Endothelial cell of umbilical vein (primary cell): ENCODE measurements at regions not wholly inside any gene's neighbourhood (a gene's known extent, or its start where the extent isn't known, plus 50 kb on each side); places are given as distances from the start of the nearest gene placed in this dataset.

Experiments used
- BruUV-seq: library from RNA; stranded (reverse); fragments of 400-500 nt; replicated peaks from 2 replicates; lab custom pipeline; 2021; lab: Mats Ljungman, UMichigan
- CTCF ChIA-PET: fragments of 300-600, 350-600 bp; sonication (Branson Sonifier 250); formaldehyde crosslinking; loops from one replicate; lab custom pipeline; 2021; ENCODE audit warnings: antibody characterized with exemption, inconsistent platforms; lab: Charles Lee
- POLR2A ChIA-PET: fragments of 300-600, 350-600 bp; sonication (Branson Sonifier 250); formaldehyde crosslinking; loops from one replicate; lab custom pipeline; 2021; ENCODE audit warnings: antibody characterized with exemption, inconsistent platforms; lab: Charles Lee
- DNase-seq: peaks from one replicate; pipeline ENCODE4 v3.0.0-alpha.2; 2011; ENCODE audit warnings: low read depth, low spot score
- FAIRE-seq: peaks from 2 replicates; lab custom pipeline; 2011; peaks lifted over from hg19 to GRCh38; lab: Jason Lieb, UNC
- H2AFZ ChIP-seq: 2 replicates; pipeline ENCODE4 v1.6.0; 2012; ENCODE audit warnings: low read depth, low read length, control low read depth, inconsistent platforms
- H3K27ac ChIP-seq: 2 replicates; pipeline ENCODE4 v1.5.1; 2011; ENCODE audit warnings: low read depth, mild to moderate bottlenecking, control low read depth, low read length, moderate library complexity; ENCODE audit not compliant: insufficient read depth
- H3K27me3 ChIP-seq, 2 experiments: 2 replicates each; pipeline versions ENCODE4 v1.6.0 to v1.6.1; 2011; ENCODE audit warnings: low read length in 2 of 2, mixed read lengths in 1 of 2; ENCODE audit not compliant: control insufficient read depth in 2 of 2, insufficient read depth in 2 of 2
- H3K36me3 ChIP-seq, 2 experiments: 2 replicates in 1 of 2; 3 replicates in 1 of 2; pipeline ENCODE4 v1.5.1; 2011; ENCODE audit warnings: low read length in 2 of 2, mild to moderate bottlenecking in 1 of 2, moderate library complexity in 1 of 2; ENCODE audit not compliant: control insufficient read depth in 2 of 2, insufficient read depth in 2 of 2; ENCODE audit errors: extremely low read depth in 1 of 2
- H3K4me1 ChIP-seq: 3 replicates; pipeline ENCODE4 v1.5.1; 2011; ENCODE audit warnings: mild to moderate bottlenecking, low read length; ENCODE audit not compliant: control insufficient read depth, insufficient read depth; ENCODE audit errors: extremely low read depth
- H3K4me2 ChIP-seq: 2 replicates; pipeline ENCODE4 v1.6.1; 2011; ENCODE audit warnings: low read length, control low read depth, mixed read lengths; ENCODE audit not compliant: insufficient read depth
- H3K4me3 ChIP-seq, 3 experiments: fragments of 200-600 bp in 1 of 3; sonication (generic), shearing (Covaris generic) in 1 of 3; replicated peaks in 1 of 3; 2 replicates each; pipeline ENCODE4 v1.5.1; 2011 to 2016; ENCODE audit warnings: control low read depth in 3 of 3, low read length in 3 of 3, mild to moderate bottlenecking in 2 of 3, inconsistent platforms in 1 of 3, low read depth in 1 of 3, moderate library complexity in 1 of 3; ENCODE audit not compliant: insufficient read depth in 1 of 3
- H3K79me2 ChIP-seq: 2 replicates; pipeline ENCODE4 v1.6.0; 2012; ENCODE audit warnings: low read length, inconsistent platforms; ENCODE audit not compliant: control insufficient read depth, insufficient read depth
- H3K9ac ChIP-seq: replicated peaks from 2 replicates; pipeline ENCODE3; 2011; ENCODE audit warnings: low read length, control low read depth; ENCODE audit not compliant: insufficient read depth; ENCODE audit errors: extremely low read depth
- H3K9me1 ChIP-seq: replicated peaks from 3 replicates; pipeline ENCODE4 v1.6.0; 2011; ENCODE audit warnings: mild to moderate bottlenecking, low read length; ENCODE audit not compliant: control insufficient read depth, insufficient read depth; ENCODE audit errors: extremely low read depth
- H3K9me3 ChIP-seq: replicated peaks from 2 replicates; pipeline ENCODE4 v1.5.1; 2012; ENCODE audit warnings: low read length, inconsistent platforms; ENCODE audit not compliant: control insufficient read depth, insufficient read depth
- H4K20me1 ChIP-seq: replicated peaks from 2 replicates; pipeline ENCODE3; 2011; ENCODE audit warnings: mild to moderate bottlenecking, low read length; ENCODE audit not compliant: control insufficient read depth, insufficient read depth; ENCODE audit errors: extremely low read depth
- CTCF ChIP-seq, 2 donors: IDR thresholded peaks; 1 replicate in 1 of 2; 2 replicates in 1 of 2; pipeline ENCODE4 v1.5.1; 2011; ENCODE audit warnings: low read length in 2 of 2, mild to moderate bottlenecking in 2 of 2, moderate library complexity in 2 of 2, control low read depth in 1 of 2, inconsistent platforms in 1 of 2, low read depth in 1 of 2; ENCODE audit not compliant: insufficient read depth in 1 of 2; ENCODE audit errors: extremely low read depth in 1 of 2
- EZH2 ChIP-seq: IDR thresholded peaks from 2 replicates; pipeline ENCODE4 v1.6.1; 2012; ENCODE audit warnings: borderline replicate concordance, low read depth, mild to moderate bottlenecking, moderate library complexity, low read length, inconsistent platforms; ENCODE audit not compliant: severe bottlenecking
- FOS ChIP-seq: IDR thresholded peaks from 2 replicates; pipeline ENCODE4 v1.6.1; 2011; ENCODE audit warnings: mild to moderate bottlenecking, low read length, moderate library complexity, borderline replicate concordance; ENCODE audit not compliant: insufficient read depth
- GATA2 ChIP-seq: IDR thresholded peaks from 2 replicates; pipeline ENCODE4 v1.7.0; 2011; ENCODE audit warnings: low read depth, mild to moderate bottlenecking, moderate library complexity, mixed read lengths, low read length; ENCODE audit not compliant: insufficient read length, insufficient read depth
- JUN ChIP-seq: IDR thresholded peaks from 2 replicates; pipeline ENCODE4 v1.6.1; 2011; ENCODE audit warnings: borderline replicate concordance, low read depth; ENCODE audit not compliant: insufficient read length, insufficient read depth
- MAX ChIP-seq: IDR thresholded peaks from 2 replicates; pipeline ENCODE4 v1.6.1; 2011; ENCODE audit not compliant: insufficient read depth, insufficient read length
- MYC ChIP-seq: IDR thresholded peaks from one replicate; pipeline ENCODE4 v1.6.1; 2011; ENCODE audit warnings: mild to moderate bottlenecking, low read depth, low read length
- POLR2A ChIP-seq: IDR thresholded peaks from 2 replicates; pipeline ENCODE4 v1.6.1; 2012; ENCODE audit warnings: low read depth, mild to moderate bottlenecking, control low read depth, low read length
- POLR2AphosphoS5 ChIP-seq: IDR thresholded peaks from 2 replicates; pipeline ENCODE4 v1.6.1; 2012; ENCODE audit warnings: low read depth, mild to moderate bottlenecking, control low read depth, low read length, moderate library complexity; ENCODE audit not compliant: insufficient read depth
- dilution Hi-C: fragments of 300-500 bp; cut with MboI; formaldehyde crosslinking; loops from one replicate; pipeline ENCODE4 v1.15.0; 2019; ENCODE audit warnings: low sequenced_read_pairs; ENCODE audit not compliant: extremely low pct_ligation_motif_present
- intact Hi-C: fragments of 100-400 bp; cut with micrococcal nuclease; formaldehyde crosslinking; loops from one replicate; pipeline ENCODE4 v1.10.0; 2022

GRCh38 chr16:73457851-73458250 is 409.9 kb upstream of the ZFHX3 start:
- intact Hi-C loops (no loop called here), dilution Hi-C loops (no loop called here)
- DNase-seq, result no peak
- H3K9ac ChIP-seq, result no peak overlapping the region
- no peaks in the 10 kb centered on the region for H4K20me1 ChIP-seq
- no peaks in the 10 kb centered on the region for H3K36me3 ChIP-seq
- H3K27me3 ChIP-seq, result no peaks in the 10 kb centered on the region
- H3K27ac ChIP-seq, result no peak overlapping the region
- no peak overlapping the region for H3K4me3 ChIP-seq
- BruUV-seq, result no TSS peak
- CTCF ChIA-PET, result no interaction called here
- POLR2A ChIA-PET, result no interaction called here
- H3K79me2 ChIP-seq, result no peaks in the 10 kb centered on the region
- no peaks in the 10 kb centered on the region for H3K9me1 ChIP-seq
- H3K4me2 ChIP-seq, result no peak overlapping the region
- no peak overlapping the region for H2AFZ ChIP-seq
- H3K4me1 ChIP-seq, result no peaks in the 10 kb centered on the region
- TF ChIP-seq GATA2 (no peak), MYC (no peak), POLR2A (no peak), MAX (no peak), FOS (no peak), EZH2 (no peak), JUN (no peak), CTCF (IDR thresholded peaks at IDR 0.05; ENCODE audit: extremely low read depth in 1 of 2, insufficient read depth in 1 of 2, low read depth in 1 of 2, low read length in 2 of 2) (no peak), POLR2AphosphoS5 (no peak)
- H3K9me3 ChIP-seq, result no peaks in the 10 kb centered on the region
- no peak for FAIRE-seq
